Hepatocyte (in vitro differentiated cells): ENCODE measurements at regions not wholly inside any gene's neighbourhood (a gene's known extent, or its start where the extent isn't known, plus 50 kb on each side); places are given as distances from the start of the nearest gene placed in this dataset.

Experiments used
- CTCF ChIP-seq: fragments of 200-600 bp; sonication (generic); IDR thresholded peaks from 2 replicates; pipeline ENCODE4 v1.5.1; 2016; ENCODE audit warnings: antibody characterized with exemption, mild to moderate bottlenecking; ENCODE audit not compliant: poor library complexity
- EZH2 ChIP-seq: fragments of 200-600 bp; sonication (generic); IDR thresholded peaks from 2 replicates; pipeline ENCODE4 v1.6.1; 2016; ENCODE audit warnings: antibody characterized with exemption, mild to moderate bottlenecking, borderline replicate concordance

- TF ChIP-seq CTCF = no peak
- TF ChIP-seq EZH2 = no peak
These were observed 173.5 kb downstream of the MREG start for GRCh38 chr2:215839816-215840215.
